Stimulated activated CD8-positive, alpha-beta memory T cell treated with anti-CD3 and anti-CD28 coated beads, Interleukin-4, amount 100 ng/mL, for 4 hours (primary cell): ENCODE measurements at regions not wholly inside any gene's neighbourhood (a gene's known extent, or its start where the extent isn't known, plus 50 kb on each side); places are given as distances from the start of the nearest gene placed in this dataset.
"Not testable (repeated sequence)": the region's sequence is repeated elsewhere in the genome, so short reads cannot be mapped to it uniquely, and the experiment has no call there.

Experiments used
- DNase-seq, 2 donors: peaks; one replicate each; pipeline ENCODE4 v3.0.0-alpha.2; 2020; ENCODE audit warnings: low read depth in 2 of 2, low spot score in 1 of 2

GRCh38 chr19:33866696-33867095, 70.0 kb downstream of the KCTD15 start:
- no peak for DNase-seq

DNA sequence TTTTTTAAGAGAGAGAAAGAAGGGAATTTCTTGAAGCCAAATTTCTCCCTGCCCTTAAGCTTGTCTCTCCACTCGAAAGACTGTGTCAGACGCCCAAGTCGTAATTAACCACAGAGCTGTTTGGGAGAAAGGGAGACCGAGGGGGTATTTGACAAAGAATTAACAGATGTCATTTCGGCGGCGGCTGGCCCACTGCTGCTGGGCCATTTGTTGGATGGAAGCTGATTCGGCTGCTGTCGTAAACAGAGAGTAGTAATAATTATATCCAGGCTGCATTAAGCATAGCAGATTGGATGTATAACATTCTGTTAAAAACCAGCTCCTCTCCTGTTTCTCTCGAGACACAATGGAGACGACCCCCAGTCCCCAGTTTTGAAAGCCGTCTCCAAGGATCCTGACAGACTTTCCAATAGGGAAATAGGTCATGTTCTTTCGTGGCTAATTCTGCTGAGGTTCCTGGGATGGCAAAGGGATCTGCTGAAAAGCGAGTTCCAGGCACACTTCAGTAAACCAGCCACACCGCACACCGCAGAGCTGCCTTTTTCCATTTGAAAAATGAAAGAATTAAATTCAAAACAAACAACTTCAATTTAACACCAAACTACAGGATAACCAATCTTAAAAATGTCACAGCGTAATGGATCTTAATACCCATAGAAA, 71.5 kb downstream of the KCTD15 start:
- DNase-seq = no peak

DNA sequence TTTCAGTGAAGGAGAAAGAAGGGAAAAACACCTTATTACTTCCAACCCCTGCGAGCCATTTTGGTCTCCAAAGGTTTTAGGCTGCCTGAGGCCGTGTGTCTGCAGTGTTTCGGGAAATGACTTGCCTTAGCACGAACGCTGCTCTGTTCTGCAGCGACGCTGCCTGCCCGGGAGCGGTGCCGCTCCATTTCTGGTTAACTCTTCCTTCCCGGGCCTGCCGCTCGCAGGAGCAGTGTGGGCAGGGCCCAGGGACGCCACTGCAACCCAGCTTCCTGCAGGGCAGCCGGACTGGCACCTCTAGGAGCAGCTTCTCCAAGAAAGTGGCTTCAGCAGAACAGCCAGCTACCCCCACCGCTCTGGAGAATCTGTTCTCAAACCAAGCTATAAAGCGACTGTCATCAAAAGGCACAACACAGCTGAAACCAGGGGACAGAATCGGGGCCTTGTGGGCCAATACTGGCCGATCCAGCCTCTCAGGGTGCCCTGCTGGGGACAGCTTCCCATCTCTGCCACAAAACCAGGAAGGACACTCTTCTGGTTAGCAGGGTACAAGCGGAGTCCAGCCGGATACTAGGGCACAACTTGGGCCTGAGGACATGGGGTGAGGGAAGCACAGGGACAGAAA, 72.2 kb downstream of the KCTD15 start:
- no peak for DNase-seq

- DNase-seq = not testable (repeated sequence)
Measured at GRCh38 chr19:33870298-33870932, 73.7 kb downstream of the KCTD15 start.

DNA sequence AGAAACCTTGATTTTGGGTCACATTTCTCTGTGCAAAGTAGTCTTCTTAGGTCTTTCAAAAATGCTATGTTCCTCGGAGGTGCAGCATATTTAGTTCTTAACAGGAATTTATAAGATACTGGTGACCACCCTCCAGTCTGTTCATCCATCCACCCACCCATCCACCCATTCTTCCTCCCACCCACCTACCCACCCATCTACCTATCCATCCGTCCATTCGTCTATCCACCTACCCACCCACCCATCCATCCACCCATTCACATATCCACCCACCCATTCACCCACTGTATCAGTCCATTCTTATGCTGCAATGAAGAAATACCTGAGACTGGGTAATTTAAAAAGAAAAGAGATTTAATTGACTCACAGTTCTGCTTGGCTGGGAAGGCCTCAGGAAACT, 74.9 kb downstream of the KCTD15 start:
- no peak for DNase-seq

DNA sequence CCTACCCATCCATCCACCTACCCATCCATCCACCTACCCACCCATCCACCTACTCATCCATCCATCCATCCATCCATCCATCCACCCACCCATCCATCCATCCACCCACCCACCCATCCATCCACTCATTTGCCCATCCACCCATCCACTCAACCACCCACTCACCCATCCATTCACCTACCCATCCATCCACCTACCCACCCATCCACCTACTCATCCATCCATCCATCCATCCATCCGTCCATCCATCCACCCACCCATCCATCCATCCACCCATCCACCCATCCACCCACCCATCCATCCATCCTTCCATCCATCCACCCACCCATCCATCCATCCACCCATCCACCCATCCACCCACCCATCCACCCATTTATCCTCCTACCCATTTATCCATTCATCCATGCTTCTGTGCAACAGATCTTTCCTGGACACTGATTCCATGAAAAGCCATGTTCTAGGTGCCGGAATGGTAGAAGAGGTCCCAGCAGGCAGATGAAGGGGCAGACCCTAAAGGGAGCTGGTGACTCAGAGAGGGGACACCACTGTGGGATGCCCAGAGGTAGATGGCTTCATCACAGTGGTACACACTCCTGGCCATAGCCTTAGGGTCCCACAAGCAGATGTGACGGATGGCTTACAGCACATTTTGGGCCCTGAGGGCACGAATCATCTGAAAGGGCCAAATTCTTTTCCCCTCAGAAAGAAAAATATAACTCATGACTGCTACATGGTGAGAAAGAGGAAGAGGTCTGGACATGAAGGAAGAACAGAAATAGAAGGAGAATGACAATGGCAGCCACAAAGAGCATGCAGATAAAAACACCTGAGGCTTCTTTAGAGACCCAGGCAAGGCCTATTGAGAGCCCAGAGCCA, 76.0 kb downstream of the KCTD15 start:
- no peak for DNase-seq

DNA sequence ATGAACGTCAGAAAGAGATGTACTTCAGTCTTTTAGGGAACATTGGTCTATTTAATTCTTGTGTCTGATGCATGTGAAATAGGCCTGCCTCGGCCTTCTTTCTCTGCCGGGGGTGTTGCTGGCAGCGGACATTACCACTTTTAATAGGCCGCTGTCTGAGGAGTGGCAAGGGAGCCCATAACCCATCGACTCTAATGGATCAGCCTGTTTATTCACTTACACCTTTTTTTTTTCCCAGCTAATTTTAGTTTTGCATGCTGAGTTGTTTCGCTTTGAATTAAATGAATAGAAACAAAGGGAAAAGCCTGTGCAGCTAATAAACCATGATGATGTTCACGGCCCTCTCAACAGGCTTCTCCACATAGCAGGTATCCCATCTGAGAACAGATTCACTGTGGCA, 78.4 kb downstream of the KCTD15 start:
- DNase-seq = no peak

- no peak for DNase-seq
Measured at GRCh38 chr19:33876192-33876591, 79.5 kb downstream of the KCTD15 start.

DNA sequence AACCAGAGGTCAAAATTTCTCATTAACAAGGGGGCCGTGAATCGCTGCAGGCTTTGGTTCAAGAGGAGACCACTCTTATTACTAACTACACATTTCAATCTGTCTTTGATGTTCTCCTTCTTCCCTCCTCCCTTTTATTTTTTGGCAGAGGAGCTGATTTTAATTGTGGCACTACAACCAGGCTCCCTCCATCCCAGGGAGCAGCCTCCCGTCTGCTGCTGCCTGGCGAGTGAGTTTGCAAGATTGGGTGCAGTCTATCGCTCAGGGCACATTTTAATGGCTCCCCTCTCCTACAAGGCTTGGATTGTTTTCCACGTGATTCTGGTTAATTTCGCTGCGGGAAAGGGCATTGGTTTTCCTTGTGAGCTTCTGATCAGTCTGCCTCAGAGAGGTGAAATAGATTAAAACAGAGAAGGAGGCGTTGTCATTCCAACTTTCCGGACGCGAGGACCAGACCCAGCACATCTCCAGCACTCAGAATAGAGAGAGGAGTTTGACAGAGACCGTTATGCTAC, 81.4 kb downstream of the KCTD15 start:
- no peak for DNase-seq

DNA sequence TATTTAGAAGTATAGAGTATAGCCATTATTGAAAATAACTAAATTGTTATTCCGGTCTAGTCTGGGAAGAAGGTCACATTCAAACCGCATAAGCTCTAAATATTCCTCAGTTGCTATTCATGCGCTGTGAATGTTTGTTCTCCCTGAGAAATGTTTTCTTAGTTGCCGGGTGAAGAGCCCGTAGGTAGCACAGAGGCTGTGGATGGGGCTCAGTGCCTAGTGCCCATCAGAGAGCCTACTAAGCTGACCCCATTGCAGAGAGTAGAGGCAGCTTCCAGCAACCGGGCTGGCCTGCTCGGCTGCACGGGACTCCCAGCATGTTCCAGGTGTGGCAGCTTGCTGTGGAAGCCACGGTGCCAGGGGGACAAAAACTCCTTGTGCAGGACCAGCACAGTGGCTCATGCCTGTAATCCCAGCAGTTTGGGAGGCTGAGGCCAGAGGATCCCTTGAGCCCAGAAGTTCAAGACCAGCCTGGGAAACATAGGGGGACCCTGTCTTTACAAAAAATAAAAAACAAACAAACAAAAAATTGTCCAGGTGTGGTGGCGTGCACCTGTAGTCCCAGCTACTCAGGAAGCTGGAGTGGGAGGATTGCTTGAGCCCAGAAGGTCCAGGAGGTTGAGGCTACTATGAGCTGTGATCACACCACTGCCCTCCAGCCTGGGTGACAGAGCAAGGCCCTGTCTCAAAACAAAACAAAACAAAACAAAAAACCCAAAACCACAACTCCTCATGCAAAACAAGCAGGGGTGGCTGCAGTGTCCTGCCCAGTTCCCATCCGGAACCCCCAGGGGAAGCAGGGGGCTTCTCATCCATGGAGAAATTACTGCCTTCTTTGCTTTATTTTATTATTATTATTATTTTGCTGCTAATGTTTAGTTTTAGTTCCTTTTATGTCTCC, 82.5 kb downstream of the KCTD15 start:
- no peak for DNase-seq

DNA sequence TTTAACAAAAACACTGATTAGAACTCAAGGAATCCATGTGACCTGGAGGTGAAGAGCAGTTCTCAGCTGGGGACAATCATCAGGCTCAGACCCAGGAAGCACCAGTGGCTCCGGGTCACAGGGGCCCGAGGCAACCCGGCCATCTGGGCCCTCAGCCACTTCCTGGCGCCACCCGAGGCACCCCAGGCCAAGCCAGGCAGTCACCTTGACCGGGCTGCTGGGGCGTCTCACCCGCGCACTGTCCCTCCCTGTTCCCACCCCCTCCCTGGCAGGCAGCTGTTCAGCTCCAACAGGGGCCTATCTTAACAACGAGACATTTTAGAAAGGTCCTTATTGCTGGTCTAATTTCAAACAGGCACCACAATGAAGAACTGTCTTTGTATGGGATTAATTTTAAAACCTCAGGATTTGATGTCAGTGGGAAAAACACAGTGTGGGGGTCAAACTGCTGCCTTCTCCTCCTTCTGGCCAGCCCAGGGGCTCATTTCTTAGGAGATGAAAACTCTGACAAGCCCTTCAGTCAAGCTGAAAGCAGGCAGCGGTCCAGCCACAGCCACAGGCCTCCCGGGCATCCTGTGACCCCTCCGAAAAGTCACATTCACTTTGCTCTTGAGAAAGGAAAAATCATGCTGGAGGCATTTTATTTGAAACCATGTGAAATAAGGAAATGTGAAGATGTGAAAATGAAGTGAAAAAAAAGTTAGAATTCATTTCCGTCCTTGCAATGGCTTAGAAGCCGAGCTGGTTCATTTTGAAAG, 83.3 kb downstream of the KCTD15 start:
- DNase-seq = no peak

- DNase-seq = no peak
Measured at GRCh38 chr19:33883859-33884519, 87.3 kb downstream of the KCTD15 start.

DNA sequence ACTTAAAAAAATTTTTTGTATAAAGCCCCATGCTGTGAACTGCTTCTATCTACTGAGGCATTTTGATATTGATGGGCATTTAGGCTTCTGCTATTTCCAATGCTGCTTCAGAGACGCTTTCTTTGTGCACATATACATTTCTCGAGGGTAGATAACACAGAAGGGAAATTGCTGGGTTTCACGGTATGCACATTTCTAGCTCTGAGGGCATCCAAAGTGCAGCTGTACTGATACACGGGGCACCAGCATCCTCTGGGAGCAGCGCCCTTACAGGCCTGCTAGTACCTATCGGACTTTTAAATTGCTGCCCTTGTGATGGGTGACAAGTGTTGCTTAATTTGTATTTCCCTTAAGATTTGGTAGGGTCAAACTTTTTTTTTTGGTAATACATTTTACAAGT, 88.6 kb downstream of the KCTD15 start:
- DNase-seq = no peak

- no peak for DNase-seq
Measured at GRCh38 chr19:33887891-33888290, 91.2 kb downstream of the KCTD15 start.

DNA sequence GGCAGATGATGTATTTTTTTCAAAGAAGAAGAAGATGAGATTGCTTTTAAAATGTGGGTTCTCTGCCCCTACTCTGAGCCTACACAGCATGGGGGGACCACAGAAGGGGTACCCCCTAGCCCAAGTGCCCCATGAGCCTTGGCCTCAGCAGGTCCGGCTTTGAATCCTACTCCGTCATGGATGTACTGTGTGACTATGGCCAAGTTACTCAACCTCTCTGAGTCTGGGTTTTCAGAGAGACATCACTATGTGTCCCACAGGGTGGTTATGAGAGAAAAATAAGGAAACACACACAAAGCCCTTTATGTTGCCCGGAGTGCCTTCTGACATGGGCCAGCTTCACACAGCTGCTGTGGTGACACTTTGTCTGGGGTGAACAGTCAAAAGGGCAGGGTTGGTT, 92.0 kb downstream of the KCTD15 start:
- DNase-seq = no peak

DNA sequence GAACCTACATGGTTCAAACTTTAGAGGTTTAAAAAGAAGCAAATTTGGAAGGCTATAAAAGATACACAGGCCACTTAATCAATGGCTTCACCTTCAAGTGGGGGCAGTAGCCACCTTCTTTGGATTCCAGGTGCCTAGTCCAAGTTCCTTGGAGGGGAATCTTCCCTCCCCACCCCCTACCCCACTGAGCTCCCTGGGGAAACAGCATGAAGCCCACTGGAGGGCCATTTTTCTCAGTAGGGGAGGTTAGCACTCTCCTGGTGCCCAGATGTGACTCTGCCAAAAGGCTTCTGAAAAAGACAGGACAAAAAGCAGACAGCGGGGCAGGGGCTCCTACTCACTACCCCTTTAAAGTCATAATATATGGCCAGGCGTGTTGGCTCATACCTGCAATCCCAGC, 93.9 kb downstream of the KCTD15 start:
- no peak for DNase-seq

GRCh38 chr19:33891773-33892172, 95.1 kb downstream of the KCTD15 start:
- no peak for DNase-seq

- DNase-seq = no peak
Measured at GRCh38 chr19:33894787-33895186, 98.1 kb downstream of the KCTD15 start.

- DNase-seq = no peak
Measured at GRCh38 chr19:33895366-33895765, 98.7 kb downstream of the KCTD15 start.
